ENCODE measurements at regions not wholly inside any gene's neighbourhood (a gene's known extent, or its start where the extent isn't known, plus 50 kb on each side); places are given as distances from the start of the nearest gene placed in this dataset.

DNA sequence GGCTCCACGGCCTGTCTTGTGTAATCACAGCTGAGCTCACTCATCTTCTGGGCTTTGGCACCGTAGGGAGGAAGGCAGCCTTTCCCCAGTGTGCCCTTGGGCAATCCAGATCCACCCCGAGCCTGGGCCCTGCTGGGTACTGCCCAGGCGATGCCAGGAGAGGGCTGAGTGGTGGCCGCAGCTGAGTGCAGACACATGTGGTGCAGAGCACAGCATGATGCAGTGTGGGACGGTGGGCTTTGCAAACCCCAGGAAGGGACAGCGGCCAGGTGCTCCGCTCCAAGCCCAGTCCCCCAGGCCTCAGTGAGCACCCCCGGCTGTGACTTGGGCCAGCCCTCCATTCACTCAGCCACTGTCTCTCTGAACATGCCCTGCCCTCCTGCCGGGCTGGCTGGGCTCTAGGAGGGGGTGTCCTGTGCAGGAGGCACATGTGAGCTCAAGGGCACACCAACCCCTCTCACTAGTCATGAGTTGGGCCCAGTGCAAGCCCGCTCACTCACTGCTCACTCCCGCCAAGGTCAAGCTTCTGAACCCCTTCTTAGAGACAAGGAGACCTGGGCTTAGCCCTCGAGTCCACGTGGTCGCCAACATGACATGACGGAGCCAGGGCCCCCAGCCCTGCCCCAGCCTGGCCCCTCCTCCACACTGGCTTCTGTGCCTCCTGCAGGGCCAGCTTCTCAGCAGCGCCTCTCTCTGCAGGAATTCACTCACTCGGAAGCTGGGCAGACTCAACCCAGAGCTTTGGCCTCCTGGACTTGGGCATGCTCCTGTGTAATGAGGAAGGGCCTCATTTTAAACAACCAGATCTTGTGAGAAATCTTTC is 77.5 kb upstream of the INSIG1 start:
- no peaks in the 10 kb centered on the region for H3K9me3 ChIP-seq
- TF ChIP-seq, protein P1, sequence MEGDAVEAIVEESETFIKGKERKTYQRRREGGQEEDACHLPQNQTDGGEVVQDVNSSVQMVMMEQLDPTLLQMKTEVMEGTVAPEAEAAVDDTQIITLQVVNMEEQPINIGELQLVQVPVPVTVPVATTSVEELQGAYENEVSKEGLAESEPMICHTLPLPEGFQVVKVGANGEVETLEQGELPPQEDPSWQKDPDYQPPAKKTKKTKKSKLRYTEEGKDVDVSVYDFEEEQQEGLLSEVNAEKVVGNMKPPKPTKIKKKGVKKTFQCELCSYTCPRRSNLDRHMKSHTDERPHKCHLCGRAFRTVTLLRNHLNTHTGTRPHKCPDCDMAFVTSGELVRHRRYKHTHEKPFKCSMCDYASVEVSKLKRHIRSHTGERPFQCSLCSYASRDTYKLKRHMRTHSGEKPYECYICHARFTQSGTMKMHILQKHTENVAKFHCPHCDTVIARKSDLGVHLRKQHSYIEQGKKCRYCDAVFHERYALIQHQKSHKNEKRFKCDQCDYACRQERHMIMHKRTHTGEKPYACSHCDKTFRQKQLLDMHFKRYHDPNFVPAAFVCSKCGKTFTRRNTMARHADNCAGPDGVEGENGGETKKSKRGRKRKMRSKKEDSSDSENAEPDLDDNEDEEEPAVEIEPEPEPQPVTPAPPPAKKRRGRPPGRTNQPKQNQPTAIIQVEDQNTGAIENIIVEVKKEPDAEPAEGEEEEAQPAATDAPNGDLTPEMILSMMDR (IDR thresholded peaks at IDR 0.05): no peak
- peak in 3 of 4 donors; percentile 34 to 68 (median 65) for ATAC-seq
- no peak for DNase-seq
- no peaks in the 10 kb centered on the region for H3K36me3 ChIP-seq (ENCODE audit: insufficient read depth in 1 of 2, low read depth in 1 of 2)
- no peaks in the 10 kb centered on the region for H3K4me1 ChIP-seq
- H3K27ac ChIP-seq: no peak overlapping the region
- intact Hi-C loops (cut with DNase I): no loop called here
- 69 to 77% (median 70%) methylated on average over 17 to 18 of the region's 18 CpGs for WGBS, 3 donors
- peaks cover 0 to 5% (median 0%) of the 10 kb centered on the region in 3 donors for H3K27me3 ChIP-seq (ENCODE audit: insufficient read depth in 3 of 3, low read length in 2 of 3)
- no peak overlapping the region for H3K4me3 ChIP-seq

DNA sequence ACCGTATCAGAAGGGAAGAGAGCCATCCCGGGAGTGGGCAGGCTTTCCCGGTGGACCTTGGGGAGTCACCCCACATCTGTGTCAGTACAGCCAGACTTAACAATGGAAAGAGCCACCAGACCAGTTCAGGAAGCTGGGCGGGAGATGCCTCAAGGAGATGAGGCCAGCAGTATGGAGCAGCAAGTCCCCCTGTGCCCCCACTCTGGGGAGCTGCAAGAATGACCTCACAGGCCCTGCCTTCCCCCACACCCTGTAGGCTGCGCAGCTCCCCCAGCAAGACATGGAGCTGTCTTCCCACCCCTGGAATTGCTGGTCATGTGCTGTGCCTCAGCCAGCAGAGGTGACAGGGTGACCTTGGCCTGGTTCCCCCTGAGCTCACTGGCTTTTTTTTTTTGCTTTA is 76.8 kb upstream of the INSIG1 start:
- peaks cover 0 to 5% (median 0%) of the 10 kb centered on the region in 3 donors for H3K27me3 ChIP-seq (ENCODE audit: insufficient read depth in 3 of 3, low read length in 2 of 3)
- WGBS, 3 donors: 75 to 86% (median 75%) methylated on average over 5 of the region's 5 CpGs
- TF ChIP-seq, protein P1 (IDR thresholded peaks at IDR 0.05): no peak
- no peaks in the 10 kb centered on the region for H3K9me3 ChIP-seq
- H3K4me1 ChIP-seq: no peaks in the 10 kb centered on the region
- no peak overlapping the region for H3K4me3 ChIP-seq
- H3K36me3 ChIP-seq (ENCODE audit: insufficient read depth in 1 of 2, low read depth in 1 of 2): no peaks in the 10 kb centered on the region
- DNase-seq (no peak), ATAC-seq (no peak)
- intact Hi-C loops (cut with DNase I): no loop called here
- no peak overlapping the region for H3K27ac ChIP-seq

DNA sequence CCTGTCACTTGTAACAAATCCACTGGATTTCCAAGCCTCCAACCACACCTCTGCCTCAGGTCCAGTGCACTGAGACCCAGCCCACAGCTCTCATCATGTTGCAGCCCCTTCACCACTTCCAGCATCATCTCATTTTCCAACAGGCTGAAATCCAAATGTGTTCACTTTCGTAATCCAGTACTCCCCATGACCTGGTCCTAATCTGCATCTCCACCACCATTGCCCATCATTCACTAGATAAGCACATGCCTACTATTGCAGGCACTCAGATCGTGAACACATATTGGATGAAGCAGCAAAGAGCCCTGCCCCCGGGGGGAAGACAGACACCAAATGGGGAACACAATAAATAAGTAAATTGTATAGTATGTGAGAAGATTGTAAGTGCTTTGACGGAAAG is 76.1 kb upstream of the INSIG1 start:
- Histone ChIP-seq H3K36me3 (ENCODE audit: insufficient read depth in 1 of 2, low read depth in 1 of 2) (no peaks in the 10 kb centered on the region), H3K27ac (no peak overlapping the region), H3K27me3 (ENCODE audit: insufficient read depth in 3 of 3, low read length in 2 of 3) (peaks cover 0 to 5% (median 0%) of the 10 kb centered on the region in 3 donors), H3K4me3 (no peak overlapping the region), H3K4me1 (no peaks in the 10 kb centered on the region), H3K9me3 (no peaks in the 10 kb centered on the region)
- intact Hi-C loops (cut with DNase I): no loop called here
- ATAC-seq (no peak), DNase-seq (no peak)
- TF ChIP-seq, protein P1 (IDR thresholded peaks at IDR 0.05): no peak
- WGBS, 3 donors: 89 to 92% (median 91%) methylated on average over 4 of the region's 4 CpGs

DNA sequence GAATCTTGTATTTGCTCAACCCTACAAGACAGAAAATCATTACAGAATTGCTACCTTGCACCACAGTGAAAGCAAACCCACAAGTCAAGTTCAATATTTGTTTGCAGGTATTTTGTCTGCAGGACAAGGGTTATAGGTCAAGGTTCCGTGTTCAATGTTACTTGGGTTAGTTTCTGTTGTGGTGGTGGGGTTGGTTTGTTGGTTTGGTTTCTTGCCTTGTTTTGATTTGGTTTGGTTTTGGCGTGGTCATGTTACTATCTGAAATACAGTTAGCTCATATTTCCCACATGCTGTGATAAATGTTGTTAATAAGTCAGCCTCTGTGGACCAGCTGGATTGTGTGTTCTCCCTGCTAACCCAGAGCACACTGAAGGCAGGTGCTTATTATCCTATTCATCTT is 75.6 kb upstream of the INSIG1 start:
- intact Hi-C loops (cut with DNase I): no loop called here
- TF ChIP-seq, protein P1 (IDR thresholded peaks at IDR 0.05): no peak
- H3K27me3 ChIP-seq (ENCODE audit: insufficient read depth in 3 of 3, low read length in 2 of 3): peaks cover 0 to 5% (median 0%) of the 10 kb centered on the region in 3 donors
- H3K27ac ChIP-seq: no peak overlapping the region
- no peaks in the 10 kb centered on the region for H3K9me3 ChIP-seq
- no peak for DNase-seq
- WGBS, 3 donors: 67 to 80% (median 79%) methylated on average over 2 of the region's 2 CpGs
- no peaks in the 10 kb centered on the region for H3K4me1 ChIP-seq
- no peaks in the 10 kb centered on the region for H3K36me3 ChIP-seq (ENCODE audit: insufficient read depth in 1 of 2, low read depth in 1 of 2)
- ATAC-seq: no peak
- H3K4me3 ChIP-seq: no peak overlapping the region
